Testis (tissue), 2 donors: ENCODE measurements at regions not wholly inside any gene's neighbourhood (a gene's known extent, or its start where the extent isn't known, plus 50 kb on each side); places are given as distances from the start of the nearest gene placed in this dataset.

Experiments
- DNase-seq: peaks from one replicate; pipeline ENCODE4 v3.0.0-alpha.2; 2019
- H3K27ac ChIP-seq, 2 donors: fragments of 200-600 bp; sonication (generic); one replicate each; pipeline ENCODE4 v1.5.1; 2019
- H3K27me3 ChIP-seq: fragments of 200-600 bp; sonication (generic); one replicate; pipeline ENCODE4 v1.5.1; 2019
- H3K36me3 ChIP-seq: fragments of 200-600 bp; sonication (generic); one replicate; pipeline ENCODE4 v1.5.1; 2017; ENCODE audit warnings: low read depth; ENCODE audit errors: missing control alignments
- H3K4me1 ChIP-seq: fragments of 200-600 bp; sonication (generic); one replicate; pipeline ENCODE4 v1.5.1; 2019
- H3K4me3 ChIP-seq, 2 donors: fragments of 200-600 bp; sonication (generic); one replicate each; pipeline ENCODE4 v1.5.1; 2017 to 2019
- H3K9me3 ChIP-seq: fragments of 200-600 bp; sonication (generic); one replicate; pipeline ENCODE4 v1.5.1; 2017
- CTCF ChIP-seq, 3 experiments: fragments of 450-650 bp in 2 of 3; fragments of 200-600 bp in 1 of 3; sonication (generic) in 1 of 3; IDR thresholded peaks; one replicate each; pipeline ENCODE4 v1.5.1; 2016 to 2019; ENCODE audit warnings: antibody characterized with exemption in 3 of 3, mild to moderate bottlenecking in 2 of 3, moderate library complexity in 1 of 3
- POLR2A ChIP-seq: fragments of 450-650 bp; IDR thresholded peaks from one replicate; pipeline ENCODE4 v1.6.1; 2017; ENCODE audit warnings: antibody characterized with exemption, mild to moderate bottlenecking, moderate library complexity
- WGBS, 2 donors: methylation state at CpG; one replicate each; pipeline ENCODE4 v1.1.5; 2018; 5-methylcytosine and 5-hydroxymethylcytosine counted together
- intact Hi-C: fragments of 100-400 bp; cut with DNase I; formaldehyde crosslinking; loops from one replicate; pipeline ENCODE4 v1.15.1; 2023; ENCODE audit warnings: low total_unique reads

- Histone ChIP-seq H3K27ac (no peak overlapping the region), H3K4me3 (no peak overlapping the region), H3K4me1 (no peaks in the 10 kb centered on the region), H3K27me3 (no peaks in the 10 kb centered on the region), H3K36me3 (no peaks in the 10 kb centered on the region), H3K9me3 (no peaks in the 10 kb centered on the region)
- DNase-seq: no peak
- intact Hi-C loops: no loop called here
- 92 to 96% methylated on average over 1 of the region's 1 CpG for WGBS, 2 donors
- no peak for TF ChIP-seq CTCF (IDR thresholded peaks at IDR 0.05)
- TF ChIP-seq POLR2A: no peak
These were observed 369.4 kb downstream of the DDX10 start for GRCh38 chr11:109034339-109034696.

DNA sequence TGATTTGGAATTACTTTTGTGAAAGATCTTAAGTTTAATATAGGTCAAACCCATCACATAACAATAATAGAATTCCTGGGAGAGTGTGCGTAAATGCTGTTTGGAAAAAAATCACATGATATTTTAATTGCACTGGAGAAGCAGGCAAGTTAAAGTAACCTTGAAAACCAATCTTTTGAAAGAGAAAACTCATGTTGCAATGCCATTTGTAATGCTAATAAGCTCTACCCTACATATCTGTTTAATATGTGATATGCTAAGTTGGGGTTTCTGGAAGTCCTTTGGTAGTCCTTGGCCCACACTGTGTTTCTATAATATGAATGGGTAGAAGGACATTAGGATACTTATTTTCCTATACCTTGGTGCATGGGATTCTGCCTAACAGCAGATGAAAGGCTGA, 370.4 kb downstream of the DDX10 start:
- intact Hi-C loops: no loop called here
- TF ChIP-seq CTCF (IDR thresholded peaks at IDR 0.05) (no peak), POLR2A (no peak)
- no peak overlapping the region for H3K4me3 ChIP-seq
- 68% methylated on average over 1 of the region's 1 CpG for WGBS, 2 donors
- H3K27ac ChIP-seq: no peak overlapping the region
- no peaks in the 10 kb centered on the region for H3K9me3 ChIP-seq
- H3K36me3 ChIP-seq: no peaks in the 10 kb centered on the region
- no peak for DNase-seq
- H3K27me3 ChIP-seq: no peaks in the 10 kb centered on the region
- no peaks in the 10 kb centered on the region for H3K4me1 ChIP-seq

DNA sequence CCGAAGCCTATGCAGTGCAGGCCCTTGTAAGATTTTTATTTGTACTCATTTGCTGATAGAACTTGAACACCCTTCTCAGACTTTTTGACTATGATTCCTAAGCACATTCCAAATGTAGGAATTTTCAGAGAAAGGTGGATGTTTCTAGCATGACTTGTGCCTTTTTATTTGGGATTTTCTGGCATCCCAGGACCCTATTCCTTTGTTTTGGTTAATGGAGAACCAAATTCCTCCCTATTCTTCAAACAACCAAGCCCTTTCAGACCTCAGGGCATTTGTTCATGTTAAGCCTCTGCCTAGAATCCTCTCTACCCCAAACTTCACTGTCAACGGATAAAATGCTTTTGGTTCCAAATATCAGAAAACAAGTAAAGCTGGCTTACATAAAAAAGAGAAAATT, 371.1 kb downstream of the DDX10 start:
- no peak for DNase-seq
- intact Hi-C loops: no loop called here
- Histone ChIP-seq H3K4me1 (no peaks in the 10 kb centered on the region), H3K9me3 (no peaks in the 10 kb centered on the region), H3K36me3 (no peaks in the 10 kb centered on the region), H3K27me3 (no peaks in the 10 kb centered on the region), H3K27ac (no peak overlapping the region), H3K4me3 (no peak overlapping the region)
- WGBS, 2 donors: 86 to 92% methylated on average over 2 of the region's 2 CpGs
- TF ChIP-seq CTCF (IDR thresholded peaks at IDR 0.05): no peak
- TF ChIP-seq POLR2A: no peak

DNA sequence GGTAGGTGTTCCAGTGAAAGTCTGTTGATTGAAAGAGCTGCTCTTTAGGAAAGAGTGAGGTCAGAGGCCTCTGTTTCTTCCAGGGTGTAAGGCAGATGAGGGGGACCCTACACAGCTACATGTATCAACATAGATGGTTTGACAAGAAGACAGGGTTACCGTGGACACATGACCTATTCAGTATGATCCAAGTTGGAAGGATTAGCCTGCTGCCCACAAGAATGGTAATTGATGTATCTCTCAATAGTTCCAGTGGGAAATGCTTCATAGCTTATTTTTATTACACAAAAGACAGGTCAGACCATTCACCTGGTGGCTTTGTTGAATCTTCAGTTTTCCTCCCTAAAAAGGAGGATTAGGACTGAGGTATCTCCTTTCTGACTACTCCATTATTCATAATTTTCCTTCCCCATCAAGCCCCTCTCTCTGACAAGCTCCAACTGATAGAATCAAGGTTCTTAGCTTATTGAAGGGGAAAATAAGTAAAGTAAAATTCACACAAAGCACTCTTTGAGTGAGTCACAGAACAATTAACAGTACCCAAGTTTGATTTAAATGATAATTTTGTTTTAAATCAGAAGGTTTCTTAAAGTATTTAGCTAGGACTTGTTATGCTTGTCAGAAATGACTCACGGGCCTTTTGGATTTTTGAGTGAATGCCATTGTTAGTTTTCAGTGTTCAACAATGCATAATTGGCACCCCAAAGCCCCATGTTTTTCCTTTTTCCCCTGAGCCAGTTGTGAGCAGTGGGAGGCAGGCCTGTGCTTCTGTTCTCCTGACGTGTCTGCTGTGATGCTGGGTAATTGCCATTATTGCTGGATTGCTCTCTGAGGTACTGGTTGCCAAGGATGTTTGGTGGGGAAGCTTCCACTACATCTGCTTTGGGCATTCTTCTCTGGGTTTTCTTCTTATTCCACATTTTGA, 373.2 kb downstream of the DDX10 start:
- Histone ChIP-seq H3K9me3 (no peaks in the 10 kb centered on the region), H3K27ac (no peak overlapping the region), H3K4me1 (no peaks in the 10 kb centered on the region), H3K27me3 (no peaks in the 10 kb centered on the region), H3K36me3 (no peaks in the 10 kb centered on the region), H3K4me3 (no peak overlapping the region)
- WGBS, 2 donors: 69 to 81% methylated on average over 3 of the region's 3 CpGs
- no peak for TF ChIP-seq CTCF (IDR thresholded peaks at IDR 0.05)
- no peak for TF ChIP-seq POLR2A
- intact Hi-C loops: no loop called here
- no peak for DNase-seq

- H3K27ac ChIP-seq: no peak overlapping the region
- H3K4me1 ChIP-seq: no peaks in the 10 kb centered on the region
- no peaks in the 10 kb centered on the region for H3K36me3 ChIP-seq
- H3K27me3 ChIP-seq: no peaks in the 10 kb centered on the region
- TF ChIP-seq POLR2A (no peak), CTCF (IDR thresholded peaks at IDR 0.05) (no peak)
- no peaks in the 10 kb centered on the region for H3K9me3 ChIP-seq
- no peak for DNase-seq
- H3K4me3 ChIP-seq: no peak overlapping the region
- 83 to 91% methylated on average over 2 of the region's 2 CpGs for WGBS, 2 donors
- intact Hi-C loops: no loop called here
These were observed 374.7 kb downstream of the DDX10 start for GRCh38 chr11:109039611-109040010.
